Brain pericyte (primary cell): ENCODE measurements at regions not wholly inside any gene's neighbourhood (a gene's known extent, or its start where the extent isn't known, plus 50 kb on each side); places are given as distances from the start of the nearest gene placed in this dataset.
"Not testable (repeated sequence)": the region's sequence is repeated elsewhere in the genome, so short reads cannot be mapped to it uniquely, and the experiment has no call there.

Experiments used
- DNase-seq: peaks from one replicate; pipeline ENCODE4 v3.0.0-alpha.2; 2012; ENCODE audit warnings: low read depth, low spot score

DNA sequence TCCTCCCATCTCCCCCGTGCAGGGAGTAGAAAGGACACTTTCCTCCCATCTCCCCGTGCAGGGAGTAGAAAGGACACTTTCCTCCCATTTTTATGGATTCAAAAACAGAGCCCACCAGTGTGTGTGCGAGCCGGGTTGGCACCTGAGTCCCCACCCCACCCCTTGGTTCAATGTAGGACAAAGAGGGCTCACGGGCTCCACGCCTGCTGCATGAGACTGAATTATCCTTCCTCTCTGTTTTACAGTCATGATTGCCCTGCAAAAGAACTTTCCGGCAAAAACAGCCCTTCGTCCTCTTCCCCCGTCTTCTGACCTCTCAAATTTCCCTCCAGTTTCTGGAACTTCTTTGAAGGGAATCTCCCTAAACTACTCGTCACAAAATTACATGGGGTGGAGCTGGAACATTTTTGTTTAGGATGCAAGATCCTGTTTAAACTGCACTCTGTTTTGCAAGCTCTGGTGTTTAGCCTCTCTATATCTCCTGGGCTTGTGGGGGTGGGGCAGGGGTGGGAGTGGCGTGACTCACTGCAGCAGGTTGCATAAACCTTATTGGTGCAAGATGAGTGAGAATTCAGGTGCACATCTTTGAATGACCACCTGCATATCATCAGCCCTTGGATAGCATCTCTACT is 99.8 kb downstream of the PSMG1 start:
- no peak for DNase-seq

DNA sequence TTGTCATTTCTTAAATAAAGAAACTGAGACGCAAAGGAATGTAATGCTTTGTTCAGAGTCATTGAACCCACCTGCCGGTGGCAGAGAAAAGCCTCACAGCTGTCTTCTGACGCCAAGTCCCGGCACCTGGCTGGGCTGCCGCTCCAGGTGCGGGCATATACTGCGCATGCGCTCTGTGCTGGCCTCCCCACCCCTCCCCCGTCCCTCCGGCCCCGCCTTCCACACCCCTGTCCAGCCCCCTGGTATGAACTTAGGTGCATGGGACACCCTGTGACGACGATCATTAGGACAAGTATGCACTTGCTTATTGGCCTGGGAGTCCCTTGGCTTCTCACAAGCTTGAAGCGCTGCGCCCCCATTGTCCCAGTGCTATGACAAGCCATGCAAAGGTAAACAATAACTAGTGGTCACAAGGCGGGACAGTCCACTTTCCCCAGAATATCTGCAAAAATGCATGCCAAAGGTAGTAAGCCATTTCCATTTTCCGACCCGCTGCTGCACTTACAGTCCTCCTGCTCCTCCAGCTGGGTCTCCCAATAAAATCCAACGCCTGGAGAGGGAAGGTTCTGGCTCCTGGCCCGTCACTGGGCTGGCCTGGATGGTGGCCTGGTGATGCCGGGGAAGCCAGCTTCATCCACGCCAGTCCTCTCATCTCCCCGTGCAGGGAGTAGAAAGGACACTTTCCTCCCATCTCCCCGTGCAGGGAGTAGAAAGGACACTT is 100.4 kb downstream of the PSMG1 start:
- no peak for DNase-seq

GRCh38 chr21:39080366-39080765 is 102.9 kb downstream of the PSMG1 start:
- no peak for DNase-seq

DNA sequence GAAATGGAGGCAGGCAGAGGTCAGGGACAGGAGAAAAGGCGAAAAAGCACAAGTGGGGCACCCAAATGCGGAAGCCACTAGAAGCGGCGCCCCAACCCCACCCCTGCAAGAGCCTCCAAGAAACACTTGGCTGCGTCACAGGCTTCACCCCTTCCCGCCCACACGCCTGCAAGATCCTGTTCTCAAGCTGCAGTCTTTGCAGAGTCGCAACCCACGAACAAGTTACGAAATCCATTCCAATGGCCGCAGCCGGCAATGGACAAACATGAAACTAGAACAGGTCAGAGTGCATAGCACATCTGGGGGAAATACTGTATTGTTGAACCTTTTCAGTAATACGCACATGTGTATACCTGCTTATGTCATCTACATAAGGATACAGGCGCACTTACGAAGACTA is 103.6 kb downstream of the PSMG1 start:
- no peak for DNase-seq

- DNase-seq = no peak
Measured at GRCh38 chr21:39078322-39079065, 104.8 kb downstream of the PSMG1 start.

GRCh38 chr21:39077876-39078275 is 105.4 kb downstream of the PSMG1 start:
- DNase-seq = no peak

DNA sequence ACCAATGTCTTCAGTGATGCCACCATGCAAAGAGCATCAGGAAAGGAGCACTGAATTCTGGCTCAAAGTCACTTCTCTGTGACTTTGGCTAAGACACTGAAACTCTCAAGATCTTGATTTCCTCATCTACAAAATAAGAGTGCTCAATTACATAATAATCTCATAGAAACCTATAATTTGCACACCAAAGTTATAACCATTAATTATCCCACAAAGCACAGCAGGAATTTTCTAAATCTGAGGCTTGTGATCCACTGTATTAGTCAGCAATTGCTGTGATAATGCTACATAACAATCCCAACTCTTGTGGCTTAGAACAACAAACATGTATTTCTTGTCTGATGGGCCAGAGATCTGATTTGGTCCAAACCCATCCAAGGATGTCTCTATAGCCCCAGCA is 108.7 kb downstream of the PSMG1 start:
- no peak for DNase-seq

DNA sequence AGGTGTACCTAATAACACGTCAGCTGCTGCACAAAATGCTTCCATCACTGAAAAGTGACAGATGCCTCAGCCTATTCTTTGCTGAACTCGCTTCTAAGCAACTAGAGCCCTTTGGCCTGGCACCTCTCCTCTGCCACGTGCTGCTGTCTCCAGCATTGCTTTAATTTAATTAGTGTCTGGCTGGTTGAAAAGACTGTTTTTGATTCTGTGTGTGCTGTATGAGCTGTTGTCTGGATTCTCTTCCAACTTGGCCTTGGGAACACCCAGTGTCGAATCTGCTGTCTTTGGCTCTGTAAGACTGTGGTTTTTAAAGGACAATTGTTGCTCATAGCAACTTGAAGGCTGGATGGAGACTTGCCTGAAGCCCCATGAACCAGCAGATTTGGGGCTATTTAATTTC is 109.5 kb downstream of the PSMG1 start:
- DNase-seq = no peak

DNA sequence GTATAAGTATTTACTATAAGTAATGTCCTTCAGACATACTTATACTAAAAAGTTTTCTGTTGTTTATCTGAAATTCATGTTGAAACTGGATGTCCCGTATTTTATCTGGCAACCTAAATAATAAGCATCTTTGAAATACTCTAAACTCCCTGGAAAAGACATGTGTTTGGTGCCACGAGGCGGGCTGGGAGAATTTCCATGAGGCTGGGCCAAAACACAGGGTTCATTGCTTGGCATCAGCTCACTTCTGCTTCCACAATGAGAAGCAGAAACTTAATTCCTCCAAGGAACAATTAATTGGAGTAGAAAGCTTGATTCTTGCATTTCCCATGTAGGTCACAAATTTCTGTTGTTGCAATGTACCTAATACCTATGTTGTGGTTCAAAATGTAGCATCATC is 110.2 kb downstream of the PSMG1 start:
- no peak for DNase-seq

- DNase-seq = no peak
Measured at GRCh38 chr21:39072468-39072867, 110.8 kb downstream of the PSMG1 start.

GRCh38 chr21:39071623-39072214 is 111.5 kb downstream of the PSMG1 start:
- no peak for DNase-seq

- DNase-seq = not testable (repeated sequence)
Measured at GRCh38 chr21:39069856-39070255, 113.4 kb downstream of the PSMG1 start.

- DNase-seq = no peak
Measured at GRCh38 chr21:39066829-39067780, 116.1 kb downstream of the PSMG1 start.

DNA sequence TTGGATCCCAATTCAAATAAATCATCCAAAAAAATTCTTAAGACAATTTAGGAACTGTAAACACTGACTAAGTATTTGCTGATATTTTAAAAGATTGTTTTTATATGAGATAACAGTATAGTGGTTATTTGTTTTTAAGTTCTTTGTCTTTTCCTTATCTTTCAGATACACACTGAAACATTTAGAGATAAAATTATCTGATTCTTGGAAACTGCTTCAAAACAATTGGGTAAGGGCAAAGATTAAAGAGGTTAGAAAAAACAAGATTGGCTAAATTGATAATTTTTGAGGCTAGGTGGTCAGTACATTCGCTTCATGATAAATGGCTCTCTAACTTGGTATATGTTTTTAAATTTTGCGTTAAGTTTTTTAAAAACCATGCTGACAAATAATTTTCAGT is 117.3 kb downstream of the PSMG1 start:
- no peak for DNase-seq

GRCh38 chr21:39064325-39065012 is 118.8 kb downstream of the PSMG1 start:
- DNase-seq = no peak

GRCh38 chr21:39063517-39063916 is 119.7 kb downstream of the PSMG1 start:
- no peak for DNase-seq

DNA sequence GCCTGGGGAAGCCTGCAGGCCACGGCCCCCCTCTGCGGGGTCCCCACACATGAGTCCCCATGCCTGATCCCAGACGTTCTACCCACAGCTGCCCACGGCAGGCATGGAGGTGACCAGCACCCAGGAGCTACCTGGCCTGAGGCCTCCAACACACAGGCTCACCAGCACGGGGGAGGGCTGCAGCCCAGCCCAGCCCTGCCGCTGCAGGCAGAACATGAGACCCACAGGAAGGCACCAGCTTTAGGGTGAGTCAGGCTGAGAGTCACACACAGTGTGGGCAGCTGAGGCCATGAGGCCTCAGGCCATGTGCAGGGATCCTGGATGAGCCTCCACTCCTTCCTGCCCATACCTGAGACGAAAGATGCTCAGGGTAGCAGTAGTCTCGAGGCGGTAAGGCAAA is 121.1 kb downstream of the PSMG1 start:
- no peak for DNase-seq

DNA sequence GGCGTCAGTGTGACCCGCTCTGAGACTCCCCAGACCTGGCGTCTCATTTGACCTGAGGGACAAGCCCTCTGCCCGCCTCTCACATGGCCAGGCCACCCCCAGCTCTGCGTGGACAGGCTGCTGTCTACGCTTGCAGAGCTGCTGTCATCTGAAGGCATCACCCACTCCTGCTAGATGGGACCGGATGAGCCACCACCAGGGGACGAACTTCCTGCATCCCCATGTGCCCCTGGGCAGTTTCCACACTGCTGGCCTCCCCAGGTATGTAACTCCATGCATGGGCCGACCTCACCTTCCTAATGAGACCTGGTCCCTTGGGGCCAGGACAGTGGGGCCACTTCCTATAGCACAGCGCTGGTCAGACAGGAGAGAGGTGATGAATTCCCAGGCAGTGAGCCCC is 121.5 kb downstream of the PSMG1 start:
- no peak for DNase-seq

GRCh38 chr21:39060485-39061083 is 122.7 kb downstream of the PSMG1 start:
- DNase-seq = no peak

DNA sequence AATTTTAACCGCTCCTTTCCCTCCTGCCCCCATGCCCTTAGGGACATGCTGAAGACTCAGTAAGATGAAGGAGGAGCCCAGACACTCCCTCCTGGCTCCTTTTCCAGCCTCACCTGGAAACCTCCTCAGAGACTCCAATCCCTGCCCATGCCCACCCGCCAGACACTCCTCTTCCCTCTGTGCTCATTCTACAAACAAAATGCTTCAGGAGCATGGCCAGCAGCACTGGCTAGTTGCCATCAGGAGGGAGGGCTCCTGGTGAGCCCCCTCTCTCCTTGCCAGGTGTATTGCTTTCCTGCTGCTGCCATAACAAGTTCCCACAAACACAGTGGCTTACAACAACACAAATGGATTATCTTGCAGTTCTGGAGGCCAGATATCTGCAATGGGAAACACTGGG is 126.1 kb downstream of the PSMG1 start:
- no peak for DNase-seq
